ENCODE measurements at regions not wholly inside any gene's neighbourhood (a gene's known extent, or its start where the extent isn't known, plus 50 kb on each side); places are given as distances from the start of the nearest gene placed in this dataset.

DNA sequence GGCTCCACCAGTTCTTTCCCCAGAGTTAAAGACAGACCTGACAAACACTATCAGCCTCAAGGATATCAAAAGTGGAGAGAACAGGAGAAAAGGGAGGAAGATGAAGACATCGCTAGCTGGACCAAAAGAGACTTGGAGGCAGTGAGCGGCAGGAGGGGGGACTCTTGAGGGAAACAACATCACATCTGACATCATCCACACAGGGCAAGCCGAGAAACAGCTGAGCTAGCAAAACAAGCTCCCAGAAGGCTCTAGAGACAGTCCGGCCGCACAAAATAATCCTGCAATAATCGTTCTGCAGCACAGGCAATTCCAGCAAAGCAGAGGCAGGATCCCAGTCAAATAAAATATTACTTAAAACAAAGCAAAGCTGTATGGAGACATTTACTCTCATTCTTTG lies 239.8 kb downstream of the EN1 start:
- H3K9me3 ChIP-seq = no peaks in the 10 kb centered on the region
- no peaks in the 10 kb centered on the region for H3K36me3 ChIP-seq
- no peaks in the 10 kb centered on the region for H3K4me1 ChIP-seq
- 79% methylated on average over 6 of the region's 6 CpGs for WGBS
- intact Hi-C loops (cut with DNase I) = no loop called here
- TF ChIP-seq EP300 (IDR thresholded peaks at IDR 0.05) (no peak), POLR2AphosphoS5 (IDR thresholded peaks at IDR 0.05) (no peak)
- peaks cover 0 to 40% (median 0%) of the 10 kb centered on the region in 4 donors for H3K27me3 ChIP-seq
- DNase-seq (ENCODE audit: extremely low spot score) = no peak
- no peak overlapping the region for H3K27ac ChIP-seq (replicated peaks in 1 of 4)
- no peak overlapping the region for H3K4me3 ChIP-seq

DNA sequence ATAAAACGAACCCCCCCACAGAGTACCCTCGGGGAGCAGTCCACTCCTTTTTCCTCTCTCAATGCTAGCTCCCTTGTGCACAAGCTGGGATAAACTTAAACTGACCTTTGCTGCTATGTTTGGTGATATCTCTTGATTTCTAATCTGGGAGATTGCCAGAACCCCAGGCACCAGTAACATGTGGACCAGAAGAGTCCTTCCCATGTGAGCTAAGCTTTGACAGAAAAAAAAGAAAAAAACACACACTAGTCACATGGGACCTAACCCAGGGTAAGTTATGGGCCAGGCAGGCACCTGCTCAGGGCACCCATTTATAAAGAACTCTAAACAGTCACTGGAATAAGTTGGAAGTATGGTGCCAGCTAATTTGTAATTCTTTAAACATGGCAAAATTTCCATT lies 242.6 kb downstream of the EN1 start:
- DNase-seq (ENCODE audit: extremely low spot score) = no peak
- Histone ChIP-seq H3K36me3 (no peaks in the 10 kb centered on the region), H3K4me1 (no peaks in the 10 kb centered on the region), H3K4me3 (no peak overlapping the region), H3K27ac (replicated peaks in 1 of 4) (no peak overlapping the region), H3K27me3 (peaks cover 0 to 21% (median 0%) of the 10 kb centered on the region in 4 donors), H3K9me3 (peaks cover 0 to 5% (median 0%) of the 10 kb centered on the region in 4 donors)
- TF ChIP-seq, protein P1, sequence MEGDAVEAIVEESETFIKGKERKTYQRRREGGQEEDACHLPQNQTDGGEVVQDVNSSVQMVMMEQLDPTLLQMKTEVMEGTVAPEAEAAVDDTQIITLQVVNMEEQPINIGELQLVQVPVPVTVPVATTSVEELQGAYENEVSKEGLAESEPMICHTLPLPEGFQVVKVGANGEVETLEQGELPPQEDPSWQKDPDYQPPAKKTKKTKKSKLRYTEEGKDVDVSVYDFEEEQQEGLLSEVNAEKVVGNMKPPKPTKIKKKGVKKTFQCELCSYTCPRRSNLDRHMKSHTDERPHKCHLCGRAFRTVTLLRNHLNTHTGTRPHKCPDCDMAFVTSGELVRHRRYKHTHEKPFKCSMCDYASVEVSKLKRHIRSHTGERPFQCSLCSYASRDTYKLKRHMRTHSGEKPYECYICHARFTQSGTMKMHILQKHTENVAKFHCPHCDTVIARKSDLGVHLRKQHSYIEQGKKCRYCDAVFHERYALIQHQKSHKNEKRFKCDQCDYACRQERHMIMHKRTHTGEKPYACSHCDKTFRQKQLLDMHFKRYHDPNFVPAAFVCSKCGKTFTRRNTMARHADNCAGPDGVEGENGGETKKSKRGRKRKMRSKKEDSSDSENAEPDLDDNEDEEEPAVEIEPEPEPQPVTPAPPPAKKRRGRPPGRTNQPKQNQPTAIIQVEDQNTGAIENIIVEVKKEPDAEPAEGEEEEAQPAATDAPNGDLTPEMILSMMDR (IDR thresholded peaks at IDR 0.05) = no peak
- TF ChIP-seq POLR2A (IDR thresholded peaks at IDR 0.05; ENCODE audit: low read depth) (no peak), EP300 (IDR thresholded peaks at IDR 0.05) (no peak), POLR2AphosphoS5 (IDR thresholded peaks at IDR 0.05) (no peak)
- intact Hi-C loops (cut with DNase I) = no loop called here
- WGBS = 39% methylated on average over 2 of the region's 2 CpGs

DNA sequence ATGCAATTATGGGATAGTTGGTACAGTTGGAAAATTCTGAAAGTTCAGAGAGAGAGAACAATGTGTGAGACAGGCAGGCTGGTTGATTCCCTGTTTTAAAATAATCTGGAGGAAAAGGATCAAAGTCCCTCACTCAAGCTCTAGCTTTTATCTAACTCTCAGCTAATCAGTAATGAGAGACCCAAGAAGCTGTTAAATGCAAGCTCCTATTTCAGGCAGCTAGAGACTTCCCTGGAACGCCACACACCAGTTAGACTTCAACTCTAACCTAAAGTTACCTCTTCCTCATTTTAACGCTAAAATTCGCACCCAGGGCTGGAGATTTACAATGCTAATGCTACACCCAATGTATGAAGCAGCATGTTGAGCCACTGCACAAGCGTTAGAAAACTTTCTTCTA lies 243.1 kb downstream of the EN1 start:
- Histone ChIP-seq H3K4me1 (no peaks in the 10 kb centered on the region), H3K27ac (replicated peaks in 1 of 4) (no peak overlapping the region), H3K4me3 (no peak overlapping the region), H3K36me3 (no peaks in the 10 kb centered on the region), H3K9me3 (peaks cover 0 to 7% (median 0%) of the 10 kb centered on the region in 4 donors), H3K27me3 (peaks cover 0 to 17% (median 0%) of the 10 kb centered on the region in 4 donors)
- DNase-seq (ENCODE audit: extremely low spot score) = no peak
- intact Hi-C loops (cut with DNase I) = no loop called here
- WGBS = 69% methylated on average over 4 of the region's 4 CpGs
- TF ChIP-seq, protein P1 (IDR thresholded peaks at IDR 0.05) = no peak
- TF ChIP-seq POLR2A (IDR thresholded peaks at IDR 0.05; ENCODE audit: low read depth) (no peak), POLR2AphosphoS5 (IDR thresholded peaks at IDR 0.05) (no peak), EP300 (IDR thresholded peaks at IDR 0.05) (no peak)

DNA sequence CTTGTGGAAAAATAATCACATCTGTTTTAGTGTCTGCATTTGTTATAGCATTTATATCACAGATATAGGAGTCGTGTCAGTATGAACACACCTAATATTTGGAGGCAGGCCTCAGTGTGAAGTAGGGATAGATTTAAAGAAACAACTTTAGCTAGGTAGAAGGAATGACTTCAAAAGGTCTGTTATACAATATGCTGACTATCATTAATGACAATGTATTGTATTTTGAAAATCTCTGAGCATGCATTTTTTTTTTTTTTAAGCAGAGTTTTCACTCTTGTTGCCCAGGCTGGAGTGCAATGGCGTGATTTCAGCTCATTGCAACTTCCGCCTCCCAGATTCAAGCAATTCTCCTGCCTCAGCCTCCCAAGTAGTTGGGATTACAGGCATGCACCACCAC lies 248.3 kb downstream of the EN1 start:
- intact Hi-C loops (cut with DNase I) = no loop called here
- TF ChIP-seq POLR2AphosphoS5 (IDR thresholded peaks at IDR 0.05) (no peak), POLR2A (IDR thresholded peaks at IDR 0.05; ENCODE audit: low read depth) (no peak), EP300 (IDR thresholded peaks at IDR 0.05) (no peak)
- TF ChIP-seq, protein P1 (IDR thresholded peaks at IDR 0.05) = no peak
- no peak for DNase-seq (ENCODE audit: extremely low spot score)
- Histone ChIP-seq H3K27ac (replicated peaks in 1 of 4) (no peak overlapping the region), H3K4me1 (no peaks in the 10 kb centered on the region), H3K36me3 (no peaks in the 10 kb centered on the region), H3K27me3 (peaks cover 0 to 4% (median 0%) of the 10 kb centered on the region in 4 donors), H3K9me3 (peaks cover 0 to 21% (median 4%) of the 10 kb centered on the region in 4 donors), H3K4me3 (no peak overlapping the region)
- 84% methylated on average over 3 of the region's 3 CpGs for WGBS

DNA sequence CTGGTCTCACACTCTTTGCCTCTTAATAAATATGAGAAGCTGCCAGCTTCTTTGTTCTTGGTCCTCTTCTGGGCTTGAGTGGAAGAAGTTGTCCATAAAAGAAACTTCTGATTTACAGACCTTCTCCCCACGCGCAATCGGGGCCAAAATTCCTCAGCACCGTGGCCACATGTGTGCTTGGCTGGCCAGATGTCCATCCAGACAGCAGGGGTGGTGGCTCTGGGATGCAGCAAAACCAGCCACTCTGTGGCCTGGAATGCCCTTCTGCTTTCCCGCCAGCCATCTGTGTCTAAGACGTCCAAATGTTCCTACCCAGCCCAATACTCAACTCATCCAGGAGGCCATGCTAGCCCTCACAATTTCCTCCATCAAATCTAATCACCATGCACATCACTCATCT lies 250.8 kb downstream of the EN1 start:
- no peak overlapping the region for H3K27ac ChIP-seq (replicated peaks in 1 of 4)
- TF ChIP-seq POLR2AphosphoS5 (IDR thresholded peaks at IDR 0.05) (no peak), POLR2A (IDR thresholded peaks at IDR 0.05; ENCODE audit: low read depth) (no peak), EP300 (IDR thresholded peaks at IDR 0.05) (no peak)
- TF ChIP-seq, protein P1 (IDR thresholded peaks at IDR 0.05) = no peak
- 89% methylated on average over 6 of the region's 6 CpGs for WGBS
- no peaks in the 10 kb centered on the region for H3K4me1 ChIP-seq
- intact Hi-C loops (cut with DNase I) = no loop called here
- DNase-seq (ENCODE audit: extremely low spot score) = no peak
- no peaks in the 10 kb centered on the region for H3K27me3 ChIP-seq
- no peaks in the 10 kb centered on the region for H3K36me3 ChIP-seq
- H3K4me3 ChIP-seq = no peak overlapping the region
- H3K9me3 ChIP-seq = peaks cover 0 to 16% (median 4%) of the 10 kb centered on the region in 4 donors

All from esophagus muscularis mucosa (tissue), 4 donors.